Mucosa of stomach (tissue), 1 donor: ENCODE measurements at regions not wholly inside any gene's neighbourhood (a gene's known extent, or its start where the extent isn't known, plus 50 kb on each side); places are given as distances from the start of the nearest gene placed in this dataset.

Source experiments
- H3K27me3 ChIP-seq: one replicate; pipeline ENCODE4 v1.7.0; 2013; ENCODE audit warnings: mild to moderate bottlenecking, low read length; ENCODE audit not compliant: control insufficient read depth, insufficient read depth
- H3K36me3 ChIP-seq: one replicate; pipeline ENCODE4 v1.7.0; 2013; ENCODE audit warnings: low read length; ENCODE audit not compliant: control insufficient read depth, insufficient read depth
- H3K4me1 ChIP-seq: one replicate; pipeline ENCODE4 v1.7.0; 2013; ENCODE audit warnings: mild to moderate bottlenecking, low read length; ENCODE audit not compliant: control insufficient read depth, insufficient read depth
- H3K4me3 ChIP-seq: one replicate; pipeline ENCODE4 v1.7.0; 2013; ENCODE audit warnings: low read length
- H3K9ac ChIP-seq: one replicate; pipeline ENCODE4 v1.7.0; 2013; ENCODE audit warnings: mild to moderate bottlenecking, low read length, moderate library complexity
- H3K9me3 ChIP-seq: one replicate; pipeline ENCODE4 v1.7.0; 2013; ENCODE audit warnings: mild to moderate bottlenecking, low read length, moderate library complexity; ENCODE audit not compliant: control insufficient read depth
- donor health status: Pancreatic carcinoma.

DNA sequence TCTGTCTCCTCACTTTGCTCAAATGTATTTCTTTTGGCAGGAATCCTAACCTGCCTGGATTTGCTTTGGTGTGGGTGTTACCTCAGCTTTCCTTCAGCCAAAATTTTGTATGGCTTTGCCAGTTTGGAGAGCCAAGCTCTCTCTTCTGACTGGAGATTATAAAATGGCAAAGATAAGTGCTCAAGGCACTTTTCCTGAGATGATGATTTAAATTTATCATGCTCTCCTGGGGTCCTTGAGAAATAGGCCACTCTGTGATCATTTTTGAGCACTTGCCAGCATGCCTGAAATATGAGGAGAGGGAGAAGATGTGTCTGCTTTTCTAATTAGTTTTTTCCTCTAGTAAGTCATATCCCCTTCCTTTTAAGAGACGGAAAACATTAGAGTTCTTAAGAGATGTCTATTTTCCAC, 683.0 kb downstream of the SLC4A3 start:
- Histone ChIP-seq H3K4me3 (no peak overlapping the region), H3K9me3 (no peaks in the 10 kb centered on the region), H3K27me3 (no peaks in the 10 kb centered on the region), H3K4me1 (no peaks in the 10 kb centered on the region), H3K36me3 (no peaks in the 10 kb centered on the region), H3K9ac (no peak overlapping the region)

GRCh38 chr2:220315098-220315823, 687.8 kb downstream of the SLC4A3 start:
- H3K9ac ChIP-seq: no peak overlapping the region
- no peak overlapping the region for H3K4me3 ChIP-seq
- no peaks in the 10 kb centered on the region for H3K36me3 ChIP-seq
- no peaks in the 10 kb centered on the region for H3K4me1 ChIP-seq
- no peaks in the 10 kb centered on the region for H3K27me3 ChIP-seq
- no peaks in the 10 kb centered on the region for H3K9me3 ChIP-seq

DNA sequence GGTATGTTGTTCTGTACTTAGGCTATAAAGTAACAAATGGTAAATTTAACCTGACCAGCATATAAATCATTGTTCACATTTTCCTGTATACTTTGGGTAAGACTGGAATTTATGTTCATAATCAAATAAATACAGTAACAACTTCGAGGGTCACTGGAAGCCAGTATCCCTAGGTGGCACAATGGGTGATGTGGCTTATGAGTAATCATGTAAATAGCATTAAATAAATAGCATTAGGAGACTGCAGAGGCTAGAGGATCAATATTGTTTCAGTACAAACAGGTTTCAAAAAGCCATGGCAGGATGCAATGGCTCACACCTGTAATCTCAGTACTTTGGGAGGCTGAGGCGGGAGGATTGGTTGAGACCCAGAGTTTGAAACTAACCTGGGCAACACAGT, 690.6 kb downstream of the SLC4A3 start:
- no peak overlapping the region for H3K4me3 ChIP-seq
- H3K27me3 ChIP-seq: no peaks in the 10 kb centered on the region
- H3K36me3 ChIP-seq: no peaks in the 10 kb centered on the region
- no peaks in the 10 kb centered on the region for H3K9me3 ChIP-seq
- no peaks in the 10 kb centered on the region for H3K4me1 ChIP-seq
- no peak overlapping the region for H3K9ac ChIP-seq

DNA sequence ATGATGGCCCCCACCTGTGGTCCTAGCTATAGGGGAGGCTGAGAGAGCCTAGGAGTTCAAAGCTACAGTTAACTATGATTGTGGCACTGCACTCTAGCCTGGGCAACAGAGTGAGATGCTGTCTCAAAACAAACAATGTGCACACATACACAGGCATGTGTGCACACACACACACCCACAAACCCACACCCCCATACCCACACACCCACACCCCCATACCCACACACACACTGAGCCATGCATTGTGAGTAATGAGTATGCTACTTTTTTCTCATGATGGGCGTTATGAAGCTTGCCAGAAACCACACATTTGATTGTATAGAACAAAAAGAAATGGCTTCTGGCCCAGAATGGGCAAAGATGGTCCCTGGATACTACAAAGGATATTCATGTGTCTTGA, 691.1 kb downstream of the SLC4A3 start:
- Histone ChIP-seq H3K27me3 (no peaks in the 10 kb centered on the region), H3K4me3 (no peak overlapping the region), H3K9ac (no peak overlapping the region), H3K9me3 (no peaks in the 10 kb centered on the region), H3K36me3 (no peaks in the 10 kb centered on the region), H3K4me1 (no peaks in the 10 kb centered on the region)

DNA sequence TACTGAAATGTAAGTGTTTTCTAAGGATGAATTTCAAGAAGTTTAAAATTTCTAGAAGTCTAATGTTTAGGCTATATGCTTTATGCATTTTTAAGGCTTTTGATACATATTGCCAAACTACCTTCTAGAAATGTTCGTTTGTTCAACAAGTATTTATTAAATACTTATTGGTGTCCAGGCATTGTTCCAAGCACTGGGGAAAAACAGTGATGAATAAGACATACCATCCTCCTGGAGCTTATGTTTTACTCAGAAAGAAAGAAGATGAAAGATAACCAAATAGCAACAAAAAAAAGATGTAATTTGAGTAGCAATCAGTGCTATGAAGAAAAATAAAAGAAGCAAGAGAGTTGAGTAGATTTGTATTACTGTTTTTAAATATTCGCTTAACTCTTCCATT, 692.9 kb downstream of the SLC4A3 start:
- H3K4me3 ChIP-seq: no peak overlapping the region
- no peaks in the 10 kb centered on the region for H3K4me1 ChIP-seq
- no peaks in the 10 kb centered on the region for H3K36me3 ChIP-seq
- no peaks in the 10 kb centered on the region for H3K9me3 ChIP-seq
- no peaks in the 10 kb centered on the region for H3K27me3 ChIP-seq
- no peak overlapping the region for H3K9ac ChIP-seq

- no peaks in the 10 kb centered on the region for H3K4me1 ChIP-seq
- no peak overlapping the region for H3K9ac ChIP-seq
- H3K4me3 ChIP-seq: no peak overlapping the region
- no peaks in the 10 kb centered on the region for H3K36me3 ChIP-seq
- H3K9me3 ChIP-seq: no peaks in the 10 kb centered on the region
- no peaks in the 10 kb centered on the region for H3K27me3 ChIP-seq
Measured at GRCh38 chr2:220332886-220333285, 705.5 kb downstream of the SLC4A3 start.

DNA sequence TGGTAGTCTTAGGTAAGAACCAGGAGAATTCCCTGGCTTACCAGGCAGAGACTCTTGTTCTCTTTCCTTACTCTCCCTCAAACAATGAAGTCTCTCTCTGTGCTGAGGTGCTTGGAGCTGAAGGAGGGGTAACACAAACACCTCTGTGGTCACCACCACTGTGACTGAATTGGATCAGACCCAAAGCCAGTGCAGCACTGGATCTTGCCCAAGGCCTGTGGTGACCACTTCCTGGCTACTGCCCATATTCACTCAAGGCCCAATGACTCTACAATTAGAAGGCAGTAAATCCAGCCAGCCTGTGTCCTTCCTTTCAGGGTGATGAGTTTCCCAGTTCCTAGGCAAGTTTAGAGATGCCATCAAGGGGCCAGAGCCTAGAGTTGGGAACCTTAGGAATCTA, 706.8 kb downstream of the SLC4A3 start:
- no peaks in the 10 kb centered on the region for H3K9me3 ChIP-seq
- no peaks in the 10 kb centered on the region for H3K27me3 ChIP-seq
- H3K9ac ChIP-seq: no peak overlapping the region
- H3K36me3 ChIP-seq: no peaks in the 10 kb centered on the region
- H3K4me1 ChIP-seq: no peaks in the 10 kb centered on the region
- no peak overlapping the region for H3K4me3 ChIP-seq

- Histone ChIP-seq H3K27me3 (no peaks in the 10 kb centered on the region), H3K9me3 (no peaks in the 10 kb centered on the region), H3K4me3 (no peak overlapping the region)
Measured at GRCh38 chr2:220334871-220335590, 707.6 kb downstream of the SLC4A3 start.

GRCh38 chr2:220335591-220335915, 708.1 kb downstream of the SLC4A3 start:
- H3K9ac ChIP-seq: no peak overlapping the region
- H3K4me3 ChIP-seq: no peak overlapping the region
- no peaks in the 10 kb centered on the region for H3K9me3 ChIP-seq
- H3K4me1 ChIP-seq: no peaks in the 10 kb centered on the region
- H3K27me3 ChIP-seq: no peaks in the 10 kb centered on the region
- H3K36me3 ChIP-seq: no peaks in the 10 kb centered on the region

More at GRCh38 chr2:220334871-220335590, 707.6 kb downstream of the SLC4A3 start:
- H3K9ac ChIP-seq: no peak overlapping the region
- no peaks in the 10 kb centered on the region for H3K36me3 ChIP-seq
- H3K4me1 ChIP-seq: no peaks in the 10 kb centered on the region

DNA sequence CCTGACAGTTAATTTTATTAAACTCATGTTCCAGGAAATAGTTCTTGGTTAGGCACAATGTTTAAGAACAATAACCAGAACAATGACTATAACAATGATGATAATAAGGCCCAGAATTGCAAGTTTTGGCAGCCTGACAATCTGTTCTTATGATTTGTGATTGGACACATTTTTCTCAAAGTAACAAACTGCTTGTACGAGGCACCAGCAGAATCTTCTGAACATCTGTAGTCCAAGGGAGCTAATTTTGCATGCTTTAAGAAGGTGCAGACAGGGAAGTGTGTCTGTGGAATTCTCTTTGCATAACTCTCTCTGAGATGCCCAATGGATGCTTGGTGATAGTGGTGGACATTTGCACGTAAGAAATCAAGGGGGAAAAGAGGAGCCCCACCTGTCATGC, 709.3 kb downstream of the SLC4A3 start:
- Histone ChIP-seq H3K4me1 (no peaks in the 10 kb centered on the region), H3K9me3 (no peaks in the 10 kb centered on the region), H3K27me3 (no peaks in the 10 kb centered on the region), H3K9ac (no peak overlapping the region), H3K4me3 (no peak overlapping the region), H3K36me3 (no peaks in the 10 kb centered on the region)

DNA sequence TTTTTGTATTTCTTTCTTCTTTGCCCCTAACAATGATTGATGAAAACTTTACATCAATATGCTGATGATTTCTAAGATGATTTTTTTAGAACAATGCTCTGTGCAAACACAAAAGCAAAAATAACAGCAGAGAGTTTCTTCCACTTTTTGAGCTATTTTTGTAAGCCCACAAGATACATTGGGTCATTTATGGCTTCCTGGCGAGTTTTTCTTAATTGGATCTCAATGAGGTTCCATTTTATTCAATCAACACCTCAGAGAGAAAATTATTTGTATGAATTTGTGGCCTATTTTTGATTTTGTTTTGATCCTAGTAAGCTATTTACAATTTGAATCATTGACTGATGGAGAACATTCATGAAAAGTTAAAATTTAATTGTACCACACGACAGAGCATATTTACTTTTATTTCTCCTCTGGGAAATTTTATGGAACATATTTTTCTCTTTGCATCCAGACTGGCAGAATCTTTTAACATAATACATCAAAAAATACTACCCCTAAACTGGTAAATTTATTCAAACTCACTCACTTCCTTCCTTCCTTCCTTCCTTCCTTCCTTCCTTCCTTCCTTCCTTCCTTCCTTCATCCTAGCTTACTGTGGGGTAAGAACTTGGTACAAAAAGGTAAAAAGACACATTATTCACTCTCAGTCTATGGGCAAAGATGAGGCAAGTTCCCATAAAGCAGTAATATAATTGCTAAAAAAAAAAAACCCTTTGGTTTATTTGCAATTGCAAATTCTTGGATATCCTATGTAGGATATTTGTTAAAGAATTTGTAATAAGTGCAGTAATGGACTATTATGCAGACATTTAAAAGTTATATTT, 710.4 kb downstream of the SLC4A3 start:
- H3K4me3 ChIP-seq: no peak overlapping the region
- no peaks in the 10 kb centered on the region for H3K9me3 ChIP-seq
- no peaks in the 10 kb centered on the region for H3K27me3 ChIP-seq
- H3K9ac ChIP-seq: no peak overlapping the region
- no peaks in the 10 kb centered on the region for H3K4me1 ChIP-seq
- H3K36me3 ChIP-seq: no peaks in the 10 kb centered on the region

GRCh38 chr2:220341014-220341413, 713.6 kb downstream of the SLC4A3 start:
- Histone ChIP-seq H3K36me3 (no peaks in the 10 kb centered on the region), H3K9me3 (no peaks in the 10 kb centered on the region), H3K4me3 (no peak overlapping the region), H3K4me1 (no peaks in the 10 kb centered on the region), H3K9ac (no peak overlapping the region), H3K27me3 (no peaks in the 10 kb centered on the region)
